NCI-H2227 (cell line): ENCODE measurements at regions not wholly inside any gene's neighbourhood (a gene's known extent, or its start where the extent isn't known, plus 50 kb on each side); places are given as distances from the start of the nearest gene placed in this dataset.

Experiments used
- DNase-seq: peaks from one replicate; lab custom pipeline; 2025; ENCODE audit not compliant: unreplicated experiment; lab: John Stamatoyannopoulos, UW

GRCh38 chr13:89673789-89674311 is 1673.6 kb upstream of the MIR17HG start:
- no peak for DNase-seq

GRCh38 chr13:89678466-89679121 is 1668.9 kb upstream of the MIR17HG start:
- DNase-seq, result no peak

GRCh38 chr13:89684896-89685295 is 1662.6 kb upstream of the MIR17HG start:
- DNase-seq, result no peak

GRCh38 chr13:89686171-89686570 is 1661.3 kb upstream of the MIR17HG start:
- DNase-seq, result no peak

- DNase-seq, result no peak
These were observed 1660.4 kb upstream of the MIR17HG start for GRCh38 chr13:89687066-89687465.

- no peak for DNase-seq
These were observed 1658.6 kb upstream of the MIR17HG start for GRCh38 chr13:89688918-89689317.

- no peak for DNase-seq
These were observed 1653.0 kb upstream of the MIR17HG start for GRCh38 chr13:89694451-89694850.

GRCh38 chr13:89695343-89696257 is 1651.9 kb upstream of the MIR17HG start:
- peak; percentile 41 for DNase-seq

- no peak for DNase-seq
These were observed 1645.6 kb upstream of the MIR17HG start for GRCh38 chr13:89701913-89702312.

GRCh38 chr13:89704040-89704439 is 1643.4 kb upstream of the MIR17HG start:
- no peak for DNase-seq

- DNase-seq, result no peak
These were observed 1639.5 kb upstream of the MIR17HG start for GRCh38 chr13:89708013-89708412.

- DNase-seq, result no peak
These were observed 1626.3 kb upstream of the MIR17HG start for GRCh38 chr13:89721216-89721615.

- DNase-seq, result no peak
These were observed 1620.6 kb upstream of the MIR17HG start for GRCh38 chr13:89726690-89727435.

- no peak for DNase-seq
These were observed 1613.7 kb upstream of the MIR17HG start for GRCh38 chr13:89733829-89734228.

- no peak for DNase-seq
These were observed 1610.4 kb upstream of the MIR17HG start for GRCh38 chr13:89737051-89737450.

- no peak for DNase-seq
These were observed 1609.4 kb upstream of the MIR17HG start for GRCh38 chr13:89738072-89738471.

GRCh38 chr13:89740994-89741685 is 1606.3 kb upstream of the MIR17HG start:
- no peak for DNase-seq

- DNase-seq, result no peak
These were observed 1600.9 kb upstream of the MIR17HG start for GRCh38 chr13:89746554-89746953.

- DNase-seq, result no peak
These were observed 1598.8 kb upstream of the MIR17HG start for GRCh38 chr13:89748716-89749115.

GRCh38 chr13:89749888-89750287 is 1597.6 kb upstream of the MIR17HG start:
- DNase-seq, result no peak

GRCh38 chr13:89750371-89750770 is 1597.1 kb upstream of the MIR17HG start:
- DNase-seq, result no peak
